Common myeloid progenitor, CD34-positive (primary cell): ENCODE measurements at regions not wholly inside any gene's neighbourhood (a gene's known extent, or its start where the extent isn't known, plus 50 kb on each side); places are given as distances from the start of the nearest gene placed in this dataset.
"Not testable (repeated sequence)": the region's sequence is repeated elsewhere in the genome, so short reads cannot be mapped to it uniquely, and the experiment has no call there.

Source experiments
- CTCF ChIA-PET: fragments of 350-600 bp; sonication (Branson Sonifier 250); formaldehyde crosslinking; loops from one replicate; lab custom pipeline; 2021; ENCODE audit warnings: antibody characterized with exemption; lab: Charles Lee
- POLR2A ChIA-PET: fragments of 350-600 bp; sonication (Branson Sonifier 250); formaldehyde crosslinking; loops from one replicate; lab custom pipeline; 2021; ENCODE audit warnings: antibody characterized with exemption; lab: Charles Lee
- DNase-seq, 3 donors: peaks; one replicate each; pipeline versions ENCODE4 v3.0.0 to v3.0.0-alpha.2; 2013
- H3K27ac ChIP-seq, 2 experiments: 1 replicate in 1 of 2; 2 replicates in 1 of 2; pipeline ENCODE4 v1.7.0; 2013; ENCODE audit warnings: inconsistent platforms in 2 of 2, low read length in 2 of 2, mild to moderate bottlenecking in 2 of 2, low read depth in 1 of 2, moderate library complexity in 1 of 2; ENCODE audit not compliant: severe bottlenecking in 2 of 2, insufficient read depth in 1 of 2, poor library complexity in 1 of 2
- H3K27me3 ChIP-seq, 5 experiments: replicated peaks in 2 of 5; 1 replicate in 3 of 5; 2 replicates in 2 of 5; pipeline versions ENCODE4 v1.6.1 to v1.7.0; 2013; ENCODE audit warnings: low read length in 4 of 5, mild to moderate bottlenecking in 2 of 5, moderate library complexity in 2 of 5, inconsistent platforms in 1 of 5; ENCODE audit not compliant: insufficient read depth in 5 of 5, control insufficient read depth in 4 of 5
- H3K36me3 ChIP-seq, 4 experiments: 1 replicate in 2 of 4; 2 replicates in 2 of 4; pipeline versions ENCODE4 v1.6.1 to v1.7.0; 2013; ENCODE audit warnings: low read length in 3 of 4, control low read depth in 1 of 4, mild to moderate bottlenecking in 1 of 4; ENCODE audit not compliant: control insufficient read depth in 4 of 4, insufficient read depth in 4 of 4
- H3K4me1 ChIP-seq, 4 experiments: 1 replicate in 3 of 4; 2 replicates in 1 of 4; pipeline versions ENCODE4 v1.6.1 to v1.7.1; 2013; ENCODE audit warnings: low read length in 3 of 4, mild to moderate bottlenecking in 3 of 4, control low read depth in 1 of 4, inconsistent platforms in 1 of 4, moderate library complexity in 1 of 4; ENCODE audit not compliant: control insufficient read depth in 4 of 4, insufficient read depth in 4 of 4; ENCODE audit errors: control extremely low read depth in 1 of 4
- H3K4me3 ChIP-seq, 7 experiments: 1 replicate in 4 of 7; 2 replicates in 3 of 7; pipeline versions ENCODE4 v1.5.1 to v1.7.0; 2013; ENCODE audit warnings: mild to moderate bottlenecking in 7 of 7, low read length in 6 of 7, moderate library complexity in 6 of 7, inconsistent platforms in 2 of 7, low read depth in 2 of 7, control low read depth in 1 of 7; ENCODE audit not compliant: insufficient read depth in 4 of 7, control insufficient read depth in 1 of 7; ENCODE audit errors: extremely low read depth in 1 of 7
- H3K9me3 ChIP-seq, 5 experiments: 1 replicate in 4 of 5; 2 replicates in 1 of 5; pipeline versions ENCODE4 v1.6.1 to v1.7.1; 2013; ENCODE audit warnings: low read length in 4 of 5, mild to moderate bottlenecking in 2 of 5, inconsistent platforms in 1 of 5, low read depth in 1 of 5, moderate library complexity in 1 of 5; ENCODE audit not compliant: control insufficient read depth in 4 of 5, insufficient read depth in 2 of 5; ENCODE audit errors: control extremely low read depth in 1 of 5
- WGBS: methylation state at CpG from one replicate; pipeline ENCODE4 v1.1.5; 2013; ENCODE audit not compliant: insufficient coverage; 5-methylcytosine and 5-hydroxymethylcytosine counted together

DNA sequence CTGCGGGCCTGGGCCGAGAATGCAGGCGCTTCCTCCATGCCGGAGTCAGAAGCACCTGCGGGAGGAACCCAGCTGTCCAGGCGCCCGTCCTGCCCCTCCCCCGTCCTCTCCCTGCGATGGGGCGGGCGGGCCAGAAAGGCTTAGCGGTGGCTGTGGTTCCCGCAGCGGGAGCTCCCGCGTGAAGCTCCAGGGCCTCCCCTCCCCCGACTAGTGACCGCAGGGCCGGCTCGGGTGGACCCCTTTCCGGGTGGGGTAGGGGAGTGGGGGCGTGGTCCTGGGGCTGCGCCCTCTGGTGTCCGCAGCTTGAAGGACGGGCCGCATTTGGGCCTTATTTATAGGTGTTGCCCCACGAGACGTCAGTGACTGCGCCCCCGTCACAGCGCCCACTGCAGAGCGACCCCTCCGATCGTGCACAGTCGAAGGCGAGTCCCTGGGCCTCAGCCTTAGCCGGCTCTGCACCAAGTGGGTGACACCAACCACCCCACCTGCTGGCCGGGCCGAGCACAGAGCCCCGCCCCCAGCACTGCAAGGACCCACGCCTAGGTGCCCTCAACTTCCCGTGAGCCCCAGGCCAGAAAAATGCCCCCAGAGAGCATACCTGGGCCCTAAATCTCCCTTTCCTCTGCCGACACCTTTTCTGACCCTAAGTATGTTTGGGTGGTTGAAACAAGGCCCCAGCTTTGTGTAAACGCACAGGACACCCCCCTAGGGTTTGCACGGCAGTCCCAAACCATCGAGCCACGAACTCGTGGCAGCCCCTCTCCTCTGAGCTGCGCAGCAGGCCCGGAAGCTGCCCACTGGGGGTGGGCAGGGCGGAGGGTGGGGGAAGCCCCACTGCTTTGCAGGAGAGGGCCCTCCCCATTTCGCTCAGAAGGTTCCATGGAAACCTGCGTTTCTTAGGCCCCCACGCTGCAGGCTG is 252.4 kb downstream of the ANKRD30B start:
- H3K9me3 ChIP-seq: peaks cover 0 to 18% (median 0%) of the 10 kb centered on the region in 5 experiments
- DNase-seq, H3K4me1 ChIP-seq, POLR2A ChIA-PET, H3K4me3 ChIP-seq, H3K27me3 ChIP-seq, CTCF ChIA-PET, H3K36me3 ChIP-seq, H3K27ac ChIP-seq: not testable (repeated sequence)
- 56% methylated on average over 27 of the region's 54 CpGs for WGBS

DNA sequence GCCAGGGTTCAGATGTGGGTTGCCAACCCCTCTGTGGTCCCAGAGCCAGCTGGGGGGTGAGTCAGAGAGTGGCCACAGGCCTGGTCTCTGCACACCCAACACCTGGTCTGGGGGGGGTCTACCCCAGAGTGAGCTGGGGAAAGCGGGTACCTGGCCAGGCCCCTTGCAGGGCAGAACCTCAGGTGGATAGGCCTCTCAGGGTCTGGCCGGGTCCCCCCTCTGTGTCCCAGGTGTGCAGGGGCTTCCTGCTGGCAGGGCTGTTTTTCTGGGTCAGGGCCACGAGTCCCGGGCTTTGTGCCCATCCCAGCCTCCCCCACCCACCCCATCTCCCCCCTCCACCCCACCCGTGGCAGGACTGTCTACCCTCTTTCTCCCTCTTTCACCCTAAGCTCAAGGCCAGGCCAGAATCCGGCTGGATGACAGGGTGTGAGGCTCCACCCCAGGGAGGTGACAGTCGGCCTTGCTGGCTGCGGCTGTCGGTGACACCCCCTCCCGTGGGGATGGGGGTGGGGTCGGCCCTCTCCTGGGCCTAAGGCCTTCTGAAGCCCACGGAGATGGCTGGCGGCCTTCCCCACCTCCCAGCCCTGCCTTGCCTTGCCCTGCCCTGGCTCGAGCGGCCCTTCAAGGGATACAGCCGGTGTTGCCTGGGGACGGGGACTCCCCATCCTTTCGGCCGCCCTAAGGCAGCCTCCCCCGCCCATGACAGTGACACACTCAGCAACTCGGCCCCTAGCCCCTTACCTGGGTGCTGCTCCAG is 253.2 kb downstream of the ANKRD30B start:
- CTCF ChIA-PET, H3K27me3 ChIP-seq, H3K36me3 ChIP-seq, H3K27ac ChIP-seq, H3K4me1 ChIP-seq, H3K4me3 ChIP-seq, DNase-seq, POLR2A ChIA-PET: not testable (repeated sequence)
- peaks cover 0 to 18% (median 0%) of the 10 kb centered on the region in 5 experiments for H3K9me3 ChIP-seq
- 91% methylated on average over 15 of the region's 21 CpGs for WGBS

DNA sequence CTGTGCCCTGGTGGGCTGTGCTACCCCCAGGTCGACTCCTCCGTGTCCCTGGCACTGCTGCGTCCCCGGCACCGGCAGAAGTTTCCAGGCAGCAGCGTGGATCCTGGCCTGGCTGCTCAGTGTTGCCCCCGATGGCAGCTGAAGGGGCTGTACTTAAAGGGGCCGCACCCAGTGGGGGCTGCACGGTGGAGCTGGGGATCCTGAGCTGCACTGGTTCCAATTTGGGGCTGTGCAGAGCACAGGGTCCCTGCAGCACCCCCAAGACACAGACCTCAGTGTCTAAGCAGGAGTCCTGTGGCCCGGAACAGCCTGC is 253.8 kb downstream of the ANKRD30B start:
- H3K4me3 ChIP-seq, H3K27me3 ChIP-seq, CTCF ChIA-PET, H3K4me1 ChIP-seq, H3K36me3 ChIP-seq, H3K27ac ChIP-seq, POLR2A ChIA-PET, DNase-seq: not testable (repeated sequence)
- WGBS: 87% methylated on average over 7 of the region's 10 CpGs
- H3K9me3 ChIP-seq: peaks cover 0 to 18% (median 0%) of the 10 kb centered on the region in 5 experiments

DNA sequence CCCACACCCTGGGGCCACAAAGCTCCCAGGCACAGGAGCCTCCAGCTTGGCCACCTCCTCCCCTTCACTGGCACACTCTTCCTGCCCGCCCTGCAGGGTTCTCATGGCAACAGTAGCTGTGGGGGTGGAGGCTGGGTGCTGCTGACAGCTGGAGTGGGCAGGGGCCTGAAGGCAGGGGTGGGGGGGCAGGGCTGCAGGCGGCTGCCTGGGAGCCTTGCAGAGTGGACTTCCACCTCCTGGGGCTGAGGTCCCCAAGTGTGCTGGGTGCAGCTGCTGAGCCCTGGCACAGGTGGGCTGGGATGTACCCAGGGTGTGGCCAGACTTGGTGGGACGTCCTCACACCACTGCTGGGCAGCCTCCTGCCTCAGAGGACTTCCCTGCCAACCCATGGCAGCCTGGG is 254.8 kb downstream of the ANKRD30B start:
- H3K9me3 ChIP-seq: peaks cover 0 to 11% (median 0%) of the 10 kb centered on the region in 5 experiments
- H3K4me3 ChIP-seq, DNase-seq, CTCF ChIA-PET, H3K36me3 ChIP-seq, POLR2A ChIA-PET, H3K4me1 ChIP-seq, H3K27me3 ChIP-seq, H3K27ac ChIP-seq: not testable (repeated sequence)
- WGBS: 43% methylated on average over 1 of the region's 3 CpGs

DNA sequence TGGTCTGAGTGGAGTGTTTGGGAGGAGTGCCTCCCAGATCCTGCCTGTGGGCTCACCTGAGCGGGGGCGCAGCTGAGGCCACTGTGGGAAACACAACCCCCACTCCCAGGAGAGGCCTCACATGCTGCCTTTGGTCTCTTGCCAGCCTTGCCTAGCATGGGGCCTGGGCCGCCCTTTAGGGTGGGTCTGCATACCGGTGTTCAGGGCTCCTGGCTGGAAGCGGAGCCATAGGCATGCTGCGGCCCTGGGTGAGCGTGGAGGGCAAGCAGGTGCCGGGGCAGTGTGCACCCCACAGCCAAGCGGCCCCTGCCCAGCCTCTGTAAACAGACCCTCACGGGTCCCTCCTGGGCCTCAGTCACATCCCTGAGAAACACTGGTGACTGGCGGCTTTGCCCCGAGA is 255.3 kb downstream of the ANKRD30B start:
- H3K36me3 ChIP-seq, CTCF ChIA-PET, DNase-seq, H3K9me3 ChIP-seq, H3K4me1 ChIP-seq, H3K27me3 ChIP-seq, H3K27ac ChIP-seq, H3K4me3 ChIP-seq, POLR2A ChIA-PET: not testable (repeated sequence)
- WGBS: 97% methylated on average over 8 of the region's 12 CpGs

DNA sequence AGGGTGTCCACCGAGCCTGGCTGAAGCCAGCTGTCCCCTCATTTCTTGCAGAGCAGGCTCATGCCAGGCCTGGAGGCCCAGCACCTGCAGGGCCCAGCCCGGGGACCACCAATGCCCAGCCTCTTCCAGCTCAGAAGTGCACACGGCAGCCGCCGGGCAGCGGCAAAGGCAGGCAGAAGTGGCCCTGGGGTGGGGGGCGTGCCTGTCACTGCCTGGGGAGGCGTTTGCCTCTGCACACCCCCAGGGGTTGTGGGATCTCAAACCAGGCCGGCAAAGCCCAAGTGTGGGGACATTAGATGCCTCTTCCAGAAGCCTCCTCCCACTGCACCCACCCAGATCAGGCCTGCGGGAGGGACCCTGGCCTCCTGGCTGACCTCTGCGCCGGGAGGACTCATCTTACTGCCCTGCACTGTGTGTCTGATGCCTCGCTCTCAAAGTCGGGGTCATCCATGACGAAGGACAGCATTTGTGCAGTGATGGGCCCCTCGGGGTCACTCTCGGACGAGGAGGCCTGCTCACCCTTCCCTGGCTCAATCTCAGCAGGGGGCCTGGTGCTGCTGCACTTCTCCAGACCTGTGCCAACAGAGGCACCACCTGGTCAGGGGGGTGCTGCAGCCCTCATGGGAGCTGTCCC is 255.8 kb downstream of the ANKRD30B start:
- H3K27ac ChIP-seq, H3K4me3 ChIP-seq, H3K27me3 ChIP-seq, H3K9me3 ChIP-seq, POLR2A ChIA-PET, CTCF ChIA-PET, H3K4me1 ChIP-seq, H3K36me3 ChIP-seq, DNase-seq: not testable (repeated sequence)
- 89% methylated on average over 10 of the region's 18 CpGs for WGBS
